ENCODE measurements at regions not wholly inside any gene's neighbourhood (a gene's known extent, or its start where the extent isn't known, plus 50 kb on each side); places are given as distances from the start of the nearest gene placed in this dataset.

- Mint-ChIP-seq H3K9me3 (peaks cover 6% of the 10 kb centered on the region), H3K4me1 (no peaks in the 10 kb centered on the region), H3K4me3 (no peak overlapping the region), H3K27ac (no peak overlapping the region), H3K36me3 (no peaks in the 10 kb centered on the region), H3K27me3 (no peaks in the 10 kb centered on the region)
- CTCF ChIA-PET: interaction anchor here (1.1 kb wide), 1 partner anchor 12 kb away, joined by 5 read pairs; no protein-coding TSS in a partner anchor
- no peak for DNase-seq
Measured at GRCh38 chr6:164122109-164122508, 707.6 kb downstream of the QKI start.

DNA sequence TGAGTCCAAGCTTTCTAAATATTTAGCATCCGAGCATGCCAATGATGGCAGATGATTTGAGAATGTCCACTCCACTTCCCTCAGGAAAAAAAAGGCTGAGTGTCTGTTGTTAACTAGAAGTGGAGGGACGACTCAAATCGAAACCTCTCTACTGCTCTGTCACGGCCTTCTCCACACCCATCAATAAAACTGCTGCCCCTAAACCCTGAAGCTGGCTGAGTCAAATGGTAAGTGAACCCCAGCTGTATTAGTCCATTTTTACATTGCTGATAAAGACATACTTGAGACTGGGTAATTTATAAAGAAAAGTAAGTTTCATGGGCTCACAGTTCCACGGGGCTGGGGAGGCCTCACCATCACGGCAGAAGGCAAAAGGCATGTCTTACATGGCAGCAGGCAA is 707.0 kb downstream of the QKI start:
- DNase-seq: no peak
- Mint-ChIP-seq H3K4me1 (no peaks in the 10 kb centered on the region), H3K4me3 (no peak overlapping the region), H3K36me3 (no peaks in the 10 kb centered on the region), H3K27me3 (no peaks in the 10 kb centered on the region), H3K27ac (no peak overlapping the region), H3K9me3 (peaks cover 6% of the 10 kb centered on the region)
- CTCF ChIA-PET: no interaction called here

DNA sequence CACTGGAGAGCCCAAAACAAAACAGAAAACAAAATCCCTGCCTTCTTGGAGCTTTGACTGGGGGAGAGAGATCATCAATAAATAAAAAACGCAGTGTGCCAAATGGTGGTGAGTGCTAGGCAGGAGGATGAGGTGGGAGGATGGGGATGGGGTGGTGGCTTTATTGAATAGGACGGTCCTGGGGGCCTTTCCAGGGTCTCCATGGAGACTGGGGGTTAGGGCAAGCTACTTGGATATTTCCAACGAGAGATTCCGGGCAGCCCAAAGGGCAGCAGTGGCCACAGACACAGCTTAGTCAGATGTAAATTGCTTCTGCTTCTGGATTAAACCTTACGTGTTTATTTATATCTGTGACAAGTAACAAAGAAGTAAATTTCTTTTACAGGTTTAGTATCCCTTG is 700.1 kb downstream of the QKI start:
- H3K4me1 Mint-ChIP-seq: no peaks in the 10 kb centered on the region
- no peaks in the 10 kb centered on the region for H3K36me3 Mint-ChIP-seq
- no peaks in the 10 kb centered on the region for H3K27me3 Mint-ChIP-seq
- no peak overlapping the region for H3K4me3 Mint-ChIP-seq
- no peak for DNase-seq
- CTCF ChIA-PET: no interaction called here
- no peak overlapping the region for H3K27ac Mint-ChIP-seq
- H3K9me3 Mint-ChIP-seq: no peaks in the 10 kb centered on the region

DNA sequence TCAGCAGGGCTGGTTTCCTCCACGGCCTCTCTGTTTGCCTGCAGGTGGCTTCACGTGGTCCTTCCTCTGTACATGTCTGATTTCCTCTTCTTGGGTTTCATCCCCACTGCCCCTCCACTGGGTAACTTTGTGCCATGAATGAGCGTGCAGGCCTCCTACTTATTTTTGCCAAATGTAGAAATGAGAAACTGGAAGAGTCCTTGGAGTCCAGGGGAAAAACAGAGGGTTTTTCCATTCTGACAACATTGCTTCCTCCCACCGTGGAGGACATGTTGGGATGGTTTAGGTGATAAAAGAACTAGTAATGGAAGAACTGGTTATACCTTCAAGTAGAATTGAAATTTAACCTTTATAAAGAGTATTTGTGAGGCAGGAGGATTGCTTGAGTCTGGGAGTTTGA is 699.5 kb downstream of the QKI start:
- CTCF ChIA-PET: no interaction called here
- no peak overlapping the region for H3K4me3 Mint-ChIP-seq
- no peaks in the 10 kb centered on the region for H3K9me3 Mint-ChIP-seq
- DNase-seq: no peak
- H3K27ac Mint-ChIP-seq: no peak overlapping the region
- no peaks in the 10 kb centered on the region for H3K36me3 Mint-ChIP-seq
- no peaks in the 10 kb centered on the region for H3K4me1 Mint-ChIP-seq
- H3K27me3 Mint-ChIP-seq: peaks cover 6% of the 10 kb centered on the region

GRCh38 chr6:164113637-164114036 is 699.1 kb downstream of the QKI start:
- no peak overlapping the region for H3K27ac Mint-ChIP-seq
- CTCF ChIA-PET: no interaction called here
- no peaks in the 10 kb centered on the region for H3K9me3 Mint-ChIP-seq
- no peaks in the 10 kb centered on the region for H3K36me3 Mint-ChIP-seq
- no peak for DNase-seq
- H3K27me3 Mint-ChIP-seq: peaks cover 6% of the 10 kb centered on the region
- no peak overlapping the region for H3K4me3 Mint-ChIP-seq
- H3K4me1 Mint-ChIP-seq: no peaks in the 10 kb centered on the region

GRCh38 chr6:164109770-164110140 is 695.2 kb downstream of the QKI start:
- H3K27me3 Mint-ChIP-seq: peaks cover 6% of the 10 kb centered on the region
- H3K36me3 Mint-ChIP-seq: no peaks in the 10 kb centered on the region
- no peak overlapping the region for H3K27ac Mint-ChIP-seq
- H3K4me1 Mint-ChIP-seq: no peaks in the 10 kb centered on the region
- CTCF ChIA-PET: interaction anchor here (0.6 to 1.3 kb wide), 2 partner anchors 13 to 328 kb away, joined by 4 to 5 read pairs; no protein-coding TSS in a partner anchor
- no peak for DNase-seq
- H3K9me3 Mint-ChIP-seq: no peaks in the 10 kb centered on the region
- H3K4me3 Mint-ChIP-seq: no peak overlapping the region

GRCh38 chr6:164108869-164109769 is 694.6 kb downstream of the QKI start:
- Mint-ChIP-seq H3K9me3 (no peaks in the 10 kb centered on the region), H3K4me3 (no peak overlapping the region), H3K27me3 (peaks cover 6% of the 10 kb centered on the region), H3K4me1 (no peaks in the 10 kb centered on the region), H3K27ac (no peak overlapping the region), H3K36me3 (no peaks in the 10 kb centered on the region)
- CTCF ChIA-PET: interaction anchor here (0.6 to 1.3 kb wide), 2 partner anchors 14 to 328 kb away, joined by 4 to 5 read pairs; no protein-coding TSS in a partner anchor
- DNase-seq: no peak

DNA sequence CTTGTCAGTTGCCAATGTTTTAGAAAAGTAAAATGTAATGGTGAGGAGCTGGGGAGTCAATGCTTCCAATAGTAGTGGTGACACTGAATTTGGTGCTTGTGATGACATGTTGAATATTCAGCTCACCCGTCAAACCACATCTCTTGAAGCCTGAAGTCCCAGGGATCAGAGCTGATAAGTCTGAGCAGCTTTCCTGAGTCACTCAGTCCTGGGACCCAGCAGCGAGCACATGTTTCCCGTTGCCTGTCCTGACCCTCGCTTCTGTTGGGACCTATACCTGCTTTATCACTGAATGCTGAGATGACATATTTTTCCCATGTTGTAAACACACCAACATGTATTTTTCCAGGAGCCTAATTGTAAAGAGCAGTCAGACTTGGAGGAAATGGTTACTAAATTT is 693.6 kb downstream of the QKI start:
- no peak overlapping the region for H3K27ac Mint-ChIP-seq
- DNase-seq: no peak
- no peak overlapping the region for H3K4me3 Mint-ChIP-seq
- H3K9me3 Mint-ChIP-seq: no peaks in the 10 kb centered on the region
- H3K27me3 Mint-ChIP-seq: peaks cover 6% of the 10 kb centered on the region
- H3K4me1 Mint-ChIP-seq: no peaks in the 10 kb centered on the region
- CTCF ChIA-PET: no interaction called here
- no peaks in the 10 kb centered on the region for H3K36me3 Mint-ChIP-seq

DNA sequence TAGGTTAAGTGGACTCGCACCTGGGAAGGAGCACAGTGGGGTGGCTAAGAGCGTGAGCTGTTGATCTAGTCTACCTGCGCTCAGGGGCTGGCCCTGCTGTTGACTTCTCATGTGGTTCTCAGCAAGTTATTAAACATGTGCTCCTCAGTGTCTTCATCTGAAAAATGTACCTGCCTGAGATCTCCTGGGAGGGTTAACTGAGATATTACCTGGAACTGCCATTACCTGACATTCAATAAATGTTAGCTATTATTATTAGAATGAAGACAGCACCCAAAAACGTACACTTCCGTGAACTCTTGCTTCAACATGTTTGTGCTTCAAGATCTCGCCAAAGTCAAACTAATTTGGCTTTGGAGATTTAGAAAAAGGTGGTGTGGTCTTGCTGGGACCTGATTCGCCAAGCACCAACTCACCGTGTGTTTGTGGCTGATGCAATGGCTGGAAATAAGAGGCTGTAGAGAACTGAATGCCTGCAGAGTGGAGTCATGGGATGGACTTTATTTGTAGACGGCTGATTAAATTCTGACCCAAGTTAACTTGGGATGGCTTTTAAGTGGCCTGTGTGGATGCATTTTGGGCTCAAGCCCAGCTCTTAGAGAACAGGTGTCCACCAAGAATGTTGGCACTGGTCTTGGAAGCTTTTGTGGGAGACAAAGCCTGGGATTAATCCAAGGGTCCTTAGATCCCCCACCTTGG is 692.9 kb downstream of the QKI start:
- Mint-ChIP-seq H3K9me3 (no peaks in the 10 kb centered on the region), H3K36me3 (no peaks in the 10 kb centered on the region), H3K27me3 (peaks cover 6% of the 10 kb centered on the region), H3K4me3 (no peak overlapping the region), H3K4me1 (no peaks in the 10 kb centered on the region), H3K27ac (no peak overlapping the region)
- no peak for DNase-seq
- CTCF ChIA-PET: no interaction called here

DNA sequence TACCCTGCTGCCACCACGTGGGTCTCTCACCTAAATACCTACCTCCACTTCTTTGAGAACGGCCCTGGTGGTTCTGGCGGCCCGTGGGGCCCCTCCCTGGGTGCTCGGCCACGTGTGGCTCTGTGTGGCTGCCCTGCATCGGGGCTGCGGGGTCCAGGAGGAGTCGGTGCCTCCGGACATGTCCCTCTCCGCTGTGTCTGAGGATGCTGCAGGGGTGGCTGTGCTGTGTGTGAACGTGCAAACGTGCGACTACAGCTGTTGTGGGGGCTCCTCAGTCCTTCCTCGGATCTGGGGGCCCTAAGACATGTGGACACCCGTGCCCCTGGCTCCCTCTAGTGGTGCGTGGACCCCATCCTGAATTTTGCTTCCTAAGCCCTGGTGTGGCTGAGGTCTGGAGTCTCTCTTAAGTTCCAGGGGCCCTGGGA is 691.8 kb downstream of the QKI start:
- H3K4me1 Mint-ChIP-seq: no peaks in the 10 kb centered on the region
- CTCF ChIA-PET: no interaction called here
- H3K27me3 Mint-ChIP-seq: peaks cover 6% of the 10 kb centered on the region
- H3K9me3 Mint-ChIP-seq: no peaks in the 10 kb centered on the region
- no peaks in the 10 kb centered on the region for H3K36me3 Mint-ChIP-seq
- no peak overlapping the region for H3K4me3 Mint-ChIP-seq
- no peak for DNase-seq
- no peak overlapping the region for H3K27ac Mint-ChIP-seq

DNA sequence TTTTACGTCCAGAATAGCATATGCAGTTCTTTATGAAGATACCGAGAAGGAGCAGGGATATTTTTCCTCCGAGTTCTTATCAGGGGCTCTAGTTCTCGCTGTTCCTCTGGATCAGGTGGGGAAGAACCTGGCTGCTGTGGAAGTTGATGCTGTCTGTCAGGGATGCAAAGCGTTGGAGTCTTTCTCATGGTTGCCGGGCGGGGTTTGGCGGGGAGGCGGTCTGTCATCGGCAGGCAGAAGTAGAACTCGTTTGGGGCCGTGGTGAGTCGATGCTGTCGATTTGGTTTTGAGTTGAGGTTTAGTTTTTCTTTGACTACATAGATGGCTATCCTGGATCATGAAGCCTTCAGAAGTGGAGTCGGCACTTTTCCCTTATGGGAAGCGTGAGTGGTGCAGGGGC is 691.2 kb downstream of the QKI start:
- no peak overlapping the region for H3K27ac Mint-ChIP-seq
- CTCF ChIA-PET: no interaction called here
- no peak overlapping the region for H3K4me3 Mint-ChIP-seq
- no peaks in the 10 kb centered on the region for H3K36me3 Mint-ChIP-seq
- H3K4me1 Mint-ChIP-seq: no peaks in the 10 kb centered on the region
- H3K27me3 Mint-ChIP-seq: peaks cover 6% of the 10 kb centered on the region
- no peaks in the 10 kb centered on the region for H3K9me3 Mint-ChIP-seq
- DNase-seq: no peak

DNA sequence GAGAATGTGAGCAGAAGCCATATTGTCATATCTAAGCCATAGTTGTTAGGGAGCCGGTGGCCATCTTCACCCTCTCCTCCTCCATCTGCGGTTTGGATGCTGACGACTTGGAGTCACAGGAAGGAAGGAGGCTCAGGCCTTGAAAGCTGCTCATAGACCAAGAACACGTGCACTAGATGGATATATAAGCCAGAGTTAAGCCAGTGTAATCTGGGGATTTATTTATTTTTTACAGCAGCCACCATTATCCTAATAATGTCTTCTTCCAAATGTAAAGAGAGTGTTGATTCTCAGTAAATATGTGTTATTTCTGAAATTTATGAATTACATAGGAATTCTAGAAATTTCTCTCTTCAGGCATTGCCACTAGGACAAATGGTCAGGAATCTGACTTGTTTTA is 689.9 kb downstream of the QKI start:
- H3K9me3 Mint-ChIP-seq: no peaks in the 10 kb centered on the region
- no peaks in the 10 kb centered on the region for H3K4me1 Mint-ChIP-seq
- CTCF ChIA-PET: no interaction called here
- H3K36me3 Mint-ChIP-seq: no peaks in the 10 kb centered on the region
- H3K27me3 Mint-ChIP-seq: peaks cover 4% of the 10 kb centered on the region
- H3K4me3 Mint-ChIP-seq: no peak overlapping the region
- DNase-seq: no peak
- H3K27ac Mint-ChIP-seq: no peak overlapping the region

DNA sequence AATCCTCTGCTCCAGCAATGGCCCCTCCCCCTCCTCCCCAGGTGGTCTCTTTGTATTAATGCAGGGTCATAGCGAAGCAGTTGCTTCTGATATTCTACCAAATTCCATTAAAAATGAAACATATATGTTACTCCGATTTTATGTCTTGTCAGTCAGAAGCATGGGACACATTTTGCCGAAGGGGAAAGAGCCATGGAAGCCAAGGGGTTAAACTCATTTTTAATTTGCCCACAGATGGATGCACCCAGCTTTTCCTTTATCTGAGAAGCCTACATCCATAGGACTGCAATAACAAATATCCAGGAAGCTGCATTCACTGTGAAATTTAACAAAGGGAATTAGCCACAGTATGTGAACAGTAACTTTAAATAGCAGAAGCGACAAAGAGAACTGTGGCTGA is 688.2 kb downstream of the QKI start:
- CTCF ChIA-PET: no interaction called here
- Mint-ChIP-seq H3K27ac (no peak overlapping the region), H3K4me3 (no peak overlapping the region), H3K36me3 (no peaks in the 10 kb centered on the region), H3K27me3 (no peaks in the 10 kb centered on the region), H3K9me3 (no peaks in the 10 kb centered on the region), H3K4me1 (no peaks in the 10 kb centered on the region)
- DNase-seq: no peak

DNA sequence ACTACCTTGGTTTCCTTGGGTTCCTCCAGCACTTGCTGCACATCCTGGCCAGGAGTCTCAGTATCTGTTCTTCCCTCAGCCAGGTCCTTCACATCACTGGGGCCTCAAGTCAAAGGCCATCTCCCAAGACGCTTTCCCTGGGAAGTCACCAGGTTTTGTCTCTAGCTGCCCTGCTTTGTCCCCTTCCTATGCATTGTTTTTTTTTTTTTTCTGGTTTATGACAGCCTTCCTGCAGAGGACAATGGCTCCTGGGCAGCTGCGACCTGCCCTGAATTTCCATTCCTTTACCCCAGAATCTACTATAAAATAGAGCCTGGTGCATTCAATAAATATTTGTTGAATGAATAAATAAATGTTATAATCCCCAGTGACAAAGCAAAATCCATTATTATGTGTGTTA is 687.3 kb downstream of the QKI start:
- H3K27ac Mint-ChIP-seq: no peak overlapping the region
- no peak overlapping the region for H3K4me3 Mint-ChIP-seq
- DNase-seq: no peak
- no peaks in the 10 kb centered on the region for H3K27me3 Mint-ChIP-seq
- CTCF ChIA-PET: no interaction called here
- no peaks in the 10 kb centered on the region for H3K36me3 Mint-ChIP-seq
- H3K4me1 Mint-ChIP-seq: no peaks in the 10 kb centered on the region
- H3K9me3 Mint-ChIP-seq: no peaks in the 10 kb centered on the region

- H3K9me3 Mint-ChIP-seq: no peaks in the 10 kb centered on the region
- no peak overlapping the region for H3K27ac Mint-ChIP-seq
- CTCF ChIA-PET: no interaction called here
- no peaks in the 10 kb centered on the region for H3K4me1 Mint-ChIP-seq
- no peak overlapping the region for H3K4me3 Mint-ChIP-seq
- no peaks in the 10 kb centered on the region for H3K27me3 Mint-ChIP-seq
- DNase-seq: no peak
- no peaks in the 10 kb centered on the region for H3K36me3 Mint-ChIP-seq
Measured at GRCh38 chr6:164099269-164099865, 684.8 kb downstream of the QKI start.

Data from activated naive CD4-positive, alpha-beta T cell treated with anti-CD3 and anti-CD28 coated beads, Interleukin-2, amount 10 ng/mL, durations not matched to agents 7 days and 5 days (primary cell).